C4-2B (cell line): ENCODE measurements at regions not wholly inside any gene's neighbourhood (a gene's known extent, or its start where the extent isn't known, plus 50 kb on each side); places are given as distances from the start of the nearest gene placed in this dataset.

Source experiments
- H3K27ac ChIP-seq: fragments of 450-650 bp; 2 replicates; pipeline ENCODE4 v1.5.1; 2017
- ZFX ChIP-seq: fragments of 450-650 bp; IDR thresholded peaks from 2 replicates; pipeline ENCODE4 v1.6.1; 2017
- TF ChIP-seq, protein P1 (sequence below): fragments of 450-650 bp; conservative IDR thresholded peaks from 2 replicates; pipeline ENCODE4 v1.5.1; 2017; ENCODE audit warnings: mild to moderate bottlenecking

- H3K27ac ChIP-seq: no peak overlapping the region
- TF ChIP-seq ZFX: no peak
- TF ChIP-seq, protein P1, sequence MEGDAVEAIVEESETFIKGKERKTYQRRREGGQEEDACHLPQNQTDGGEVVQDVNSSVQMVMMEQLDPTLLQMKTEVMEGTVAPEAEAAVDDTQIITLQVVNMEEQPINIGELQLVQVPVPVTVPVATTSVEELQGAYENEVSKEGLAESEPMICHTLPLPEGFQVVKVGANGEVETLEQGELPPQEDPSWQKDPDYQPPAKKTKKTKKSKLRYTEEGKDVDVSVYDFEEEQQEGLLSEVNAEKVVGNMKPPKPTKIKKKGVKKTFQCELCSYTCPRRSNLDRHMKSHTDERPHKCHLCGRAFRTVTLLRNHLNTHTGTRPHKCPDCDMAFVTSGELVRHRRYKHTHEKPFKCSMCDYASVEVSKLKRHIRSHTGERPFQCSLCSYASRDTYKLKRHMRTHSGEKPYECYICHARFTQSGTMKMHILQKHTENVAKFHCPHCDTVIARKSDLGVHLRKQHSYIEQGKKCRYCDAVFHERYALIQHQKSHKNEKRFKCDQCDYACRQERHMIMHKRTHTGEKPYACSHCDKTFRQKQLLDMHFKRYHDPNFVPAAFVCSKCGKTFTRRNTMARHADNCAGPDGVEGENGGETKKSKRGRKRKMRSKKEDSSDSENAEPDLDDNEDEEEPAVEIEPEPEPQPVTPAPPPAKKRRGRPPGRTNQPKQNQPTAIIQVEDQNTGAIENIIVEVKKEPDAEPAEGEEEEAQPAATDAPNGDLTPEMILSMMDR: no peak
Measured at GRCh38 chr16:66258916-66259845, 107.3 kb upstream of the CDH5 start.

DNA sequence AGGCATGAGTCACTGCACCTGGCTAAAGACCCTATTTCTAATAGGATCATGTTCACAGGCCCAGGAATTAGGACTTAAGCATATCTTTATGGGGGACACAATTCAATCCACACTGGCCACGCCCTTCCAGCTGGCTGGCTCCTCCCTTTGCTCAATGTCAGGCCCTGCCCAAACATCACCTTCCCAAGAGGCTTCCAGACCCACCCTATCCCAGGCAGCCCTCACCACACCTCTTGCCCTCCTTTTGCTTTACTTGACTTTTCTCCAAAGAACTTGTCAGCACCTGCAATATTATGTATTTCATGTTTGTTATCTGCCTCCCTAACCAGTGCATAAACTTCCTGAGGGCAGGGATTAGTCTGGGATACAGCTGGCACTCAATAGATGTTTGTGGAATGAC, 109.6 kb upstream of the CDH5 start:
- H3K27ac ChIP-seq: no peak overlapping the region
- TF ChIP-seq, protein P1: no peak
- no peak for TF ChIP-seq ZFX

DNA sequence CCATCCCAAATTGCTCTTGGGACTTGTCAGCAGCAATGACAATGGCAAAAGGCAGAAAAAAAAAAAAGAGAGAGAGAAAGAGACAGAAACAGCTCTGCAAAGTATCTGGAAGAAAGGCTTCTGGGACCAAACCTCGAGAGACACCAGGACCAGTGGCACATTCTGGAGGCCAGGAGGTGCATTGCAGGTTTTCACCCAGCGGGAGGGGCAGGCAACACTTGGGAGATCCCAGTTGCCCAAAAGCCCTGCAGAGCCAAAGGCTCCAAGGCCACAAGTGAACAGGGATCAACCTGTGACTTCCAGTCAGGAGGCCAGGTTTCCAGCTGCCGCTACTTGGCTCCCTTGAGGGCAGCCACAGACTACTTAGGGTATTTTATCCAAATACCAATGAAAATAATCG, 110.8 kb upstream of the CDH5 start:
- H3K27ac ChIP-seq: no peak overlapping the region
- TF ChIP-seq ZFX: no peak
- TF ChIP-seq, protein P1: no peak

- TF ChIP-seq, protein P1: no peak
- TF ChIP-seq ZFX: no peak
- H3K27ac ChIP-seq: no peak overlapping the region
Measured at GRCh38 chr16:66254751-66255150, 111.7 kb upstream of the CDH5 start.

GRCh38 chr16:66254106-66254505, 112.4 kb upstream of the CDH5 start:
- H3K27ac ChIP-seq: no peak overlapping the region
- TF ChIP-seq, protein P1: no peak
- no peak for TF ChIP-seq ZFX

- H3K27ac ChIP-seq: no peak overlapping the region
- TF ChIP-seq, protein P1: no peak
- TF ChIP-seq ZFX: no peak
Measured at GRCh38 chr16:66251476-66252160, 114.9 kb upstream of the CDH5 start.
